HG02970 (cell line): ENCODE measurements at regions not wholly inside any gene's neighbourhood (a gene's known extent, or its start where the extent isn't known, plus 50 kb on each side); places are given as distances from the start of the nearest gene placed in this dataset.

Source experiments
- ATAC-seq: cut with Tn5 transposase; IDR thresholded peaks from one replicate; pipeline ENCODE4 v1.9.1; 2021; ENCODE audit warnings: mild to moderate bottlenecking, moderate library complexity, moderate number of reproducible peaks; ENCODE audit not compliant: unreplicated experiment, low FRiP score

DNA sequence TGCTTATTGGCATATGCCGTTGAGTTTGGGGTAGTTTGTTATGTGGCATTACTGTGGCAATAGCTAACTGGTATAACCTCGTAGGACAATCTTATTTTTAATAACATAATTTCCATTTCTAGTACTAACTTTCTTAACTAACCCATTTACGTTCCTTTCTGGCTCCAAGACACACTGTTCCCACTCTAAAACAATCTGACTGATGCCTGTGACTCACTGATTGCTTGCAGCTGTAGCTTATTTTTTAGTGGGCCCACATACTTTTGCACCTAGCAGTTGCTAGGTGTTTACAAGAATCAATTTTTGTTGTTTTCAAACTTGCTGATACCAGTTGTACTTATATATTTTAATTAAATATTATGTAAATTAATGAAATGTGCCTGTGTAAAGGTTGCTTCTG is 52.2 kb downstream of the FAT3 start:
- ATAC-seq, result no peak

DNA sequence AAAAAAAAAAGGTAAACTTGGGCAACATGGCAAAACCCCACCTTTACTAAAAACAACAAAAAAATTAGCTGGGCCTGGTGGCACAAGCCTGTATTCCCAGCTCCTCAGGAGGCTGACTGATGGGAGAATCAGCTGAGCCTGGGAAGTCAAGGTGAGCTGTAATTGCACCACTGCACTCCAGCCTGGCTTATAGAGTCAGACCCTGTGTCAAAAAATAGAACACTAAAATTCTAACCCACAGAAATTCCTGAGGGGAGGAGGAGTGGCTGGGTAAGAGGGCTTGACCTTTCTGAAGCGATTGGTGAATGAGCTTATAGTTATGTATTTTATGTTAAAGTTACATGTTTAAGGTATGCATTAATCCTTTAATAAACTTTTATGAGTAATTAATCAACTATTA is 53.3 kb downstream of the FAT3 start:
- no peak for ATAC-seq

DNA sequence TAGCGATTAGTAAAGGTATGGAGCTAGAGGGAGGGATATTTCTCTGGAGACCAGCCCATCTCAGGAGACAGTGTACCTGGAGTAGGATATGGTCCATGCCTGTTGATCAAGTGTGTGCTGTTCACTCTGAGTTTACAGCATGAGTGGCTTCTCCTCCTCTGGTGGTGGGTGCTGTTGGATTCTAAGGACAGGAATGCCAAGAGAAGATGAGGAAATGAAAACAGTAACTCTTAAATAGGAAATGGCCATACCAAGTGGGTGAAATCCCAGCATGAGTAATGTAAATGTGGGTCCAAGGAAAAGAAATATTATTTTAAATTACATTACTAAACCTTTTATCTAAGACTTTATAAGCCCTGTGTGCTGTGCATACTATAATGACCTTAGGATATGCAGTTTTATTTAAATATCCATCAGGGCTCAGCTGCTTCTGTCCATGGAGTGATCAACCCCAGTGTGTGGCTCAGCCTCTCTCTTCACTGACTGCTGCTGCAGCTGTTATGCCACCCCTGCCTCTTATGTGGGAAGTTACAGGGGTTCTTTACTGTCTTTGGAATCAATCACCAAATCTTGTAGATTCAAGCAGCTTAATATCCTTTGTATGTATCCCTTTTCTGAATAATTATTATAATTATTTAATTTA is 54.3 kb downstream of the FAT3 start:
- ATAC-seq, result no peak

DNA sequence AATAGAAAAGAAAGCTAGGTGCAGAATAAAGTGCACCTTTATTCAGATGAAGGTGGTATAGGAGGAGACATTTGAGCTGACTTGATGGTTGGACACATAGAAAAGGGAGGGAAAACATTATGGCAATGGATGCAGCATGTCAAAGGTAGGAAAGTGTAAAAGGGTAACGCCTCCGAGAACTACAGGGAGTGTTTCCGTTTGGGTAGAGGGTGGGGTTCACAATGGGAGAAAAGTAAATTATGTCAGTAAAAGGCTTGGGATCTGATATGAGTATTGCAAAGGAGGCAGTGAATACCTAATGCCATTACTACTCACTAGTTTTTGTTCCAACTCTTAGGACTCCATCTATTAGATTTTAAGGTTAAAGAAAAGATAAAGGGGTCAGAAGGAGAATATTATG is 59.5 kb downstream of the FAT3 start:
- no peak for ATAC-seq

DNA sequence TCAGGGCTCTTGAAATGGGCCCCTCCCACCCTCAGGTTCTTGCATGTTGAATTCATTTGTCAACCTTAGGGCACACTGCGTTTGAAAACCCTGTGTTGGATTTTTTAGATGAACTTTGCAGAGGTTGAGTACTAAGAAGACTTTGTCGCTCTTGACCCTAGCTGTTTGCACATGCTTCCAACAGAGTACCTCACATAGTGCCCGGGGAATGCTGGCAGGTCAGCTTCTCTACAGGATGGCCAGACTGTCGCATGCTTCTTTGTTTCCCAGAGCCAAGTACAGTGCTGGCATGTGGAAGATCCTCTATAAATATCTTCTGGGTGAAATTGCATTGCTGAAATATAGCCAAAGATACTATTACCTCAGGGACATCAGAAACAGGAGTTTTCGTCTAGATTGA is 59.9 kb downstream of the FAT3 start:
- ATAC-seq, result no peak

DNA sequence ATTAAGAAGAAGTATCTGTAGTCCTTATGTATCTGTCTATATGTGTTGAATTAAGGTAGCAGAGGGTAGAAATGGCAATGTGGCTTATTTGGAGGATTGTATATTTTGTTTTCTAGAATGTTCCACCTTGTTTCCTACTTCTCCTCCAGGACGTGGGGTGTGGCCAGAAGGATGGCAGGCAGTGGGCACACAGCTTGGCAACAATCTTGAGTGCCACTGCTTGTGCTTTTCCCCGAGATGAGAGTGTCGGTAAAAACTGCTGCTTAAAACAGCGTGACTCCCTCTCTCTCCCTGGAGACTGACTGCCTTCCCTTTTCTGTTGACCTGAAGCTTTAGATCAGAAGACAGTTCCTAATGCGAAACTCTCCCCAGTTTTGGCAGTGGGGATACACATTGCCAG is 61.2 kb downstream of the FAT3 start:
- ATAC-seq, result no peak

DNA sequence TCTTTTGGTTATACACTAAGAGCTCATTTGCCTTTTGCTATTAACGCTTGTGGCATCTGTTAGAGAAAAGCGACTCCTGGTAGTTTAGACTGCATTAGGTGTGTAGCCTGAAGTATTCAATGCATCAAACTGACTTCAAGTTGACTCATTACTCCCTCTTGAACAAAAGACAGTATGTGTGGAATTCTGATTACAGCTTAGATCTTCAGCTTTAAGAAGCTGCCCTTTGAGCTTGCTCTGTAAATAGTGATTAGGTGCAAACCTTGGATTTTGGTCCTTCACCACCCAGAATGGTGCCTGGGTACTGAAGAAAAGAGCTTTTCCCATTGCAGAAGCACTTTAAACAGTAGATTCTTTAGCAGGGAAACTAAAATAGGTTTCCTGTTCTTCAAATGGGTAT is 62.1 kb downstream of the FAT3 start:
- no peak for ATAC-seq

DNA sequence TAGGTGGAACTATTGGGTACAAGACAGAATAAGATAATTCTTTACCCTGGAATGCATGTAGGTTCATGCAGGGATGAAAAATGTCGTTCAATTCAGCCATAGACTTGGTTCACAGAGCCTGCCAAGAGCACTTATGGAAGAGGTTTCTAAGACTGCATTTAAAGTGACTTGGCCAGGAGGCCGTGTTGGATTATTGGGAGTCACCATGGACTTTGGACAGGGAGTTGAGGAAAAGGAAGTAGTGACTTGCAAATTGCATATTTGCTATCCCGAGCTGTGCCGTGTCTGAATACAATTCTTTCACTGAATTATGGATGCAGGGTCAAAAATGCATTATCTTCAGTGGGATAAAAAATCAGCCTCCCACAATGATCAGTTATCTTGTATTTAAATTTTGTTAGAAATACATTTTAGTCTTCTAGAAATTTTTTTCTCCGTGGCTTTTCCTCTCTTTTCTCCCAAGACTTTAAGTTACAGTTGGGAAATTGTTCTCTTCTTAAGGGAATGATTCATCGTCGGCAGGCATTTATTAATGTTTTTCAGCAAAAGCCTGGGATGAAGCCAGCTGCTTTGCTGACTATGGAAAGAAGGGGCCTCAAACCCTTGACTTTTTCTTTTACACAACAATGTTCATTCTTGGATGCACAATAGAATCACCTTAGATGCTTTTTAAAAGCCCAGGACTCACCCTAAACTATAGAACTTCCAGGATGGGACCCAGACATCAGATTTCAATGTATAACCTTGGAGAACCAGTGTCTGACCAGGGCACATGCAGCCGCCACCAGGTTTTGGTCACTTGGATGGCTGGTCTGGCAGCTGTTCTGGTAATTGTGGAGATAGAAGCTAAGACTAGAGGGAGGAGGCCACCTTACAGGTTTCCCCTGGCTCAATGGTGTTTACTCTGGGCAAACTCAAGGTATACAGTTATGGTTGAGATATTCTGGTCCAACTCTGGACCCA is 70.8 kb downstream of the FAT3 start:
- ATAC-seq, result no peak

DNA sequence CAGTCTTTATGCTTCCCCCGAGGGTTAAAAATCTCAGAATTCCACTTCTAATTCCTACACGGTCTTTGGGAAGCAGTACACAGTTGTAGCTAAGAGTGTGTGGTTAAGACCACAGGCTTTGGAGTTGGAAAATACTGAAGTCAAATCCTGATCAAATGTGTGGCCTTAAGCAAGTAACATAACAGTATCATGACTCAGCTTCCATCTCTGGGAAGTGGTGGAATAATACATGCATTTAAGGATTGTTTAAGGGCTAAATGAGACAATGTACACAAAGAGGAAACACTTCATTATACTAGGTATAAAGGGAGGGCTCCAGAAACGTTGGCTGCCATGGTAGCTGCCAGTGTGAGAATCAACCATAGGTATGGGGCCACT is 71.5 kb downstream of the FAT3 start:
- ATAC-seq, result no peak

DNA sequence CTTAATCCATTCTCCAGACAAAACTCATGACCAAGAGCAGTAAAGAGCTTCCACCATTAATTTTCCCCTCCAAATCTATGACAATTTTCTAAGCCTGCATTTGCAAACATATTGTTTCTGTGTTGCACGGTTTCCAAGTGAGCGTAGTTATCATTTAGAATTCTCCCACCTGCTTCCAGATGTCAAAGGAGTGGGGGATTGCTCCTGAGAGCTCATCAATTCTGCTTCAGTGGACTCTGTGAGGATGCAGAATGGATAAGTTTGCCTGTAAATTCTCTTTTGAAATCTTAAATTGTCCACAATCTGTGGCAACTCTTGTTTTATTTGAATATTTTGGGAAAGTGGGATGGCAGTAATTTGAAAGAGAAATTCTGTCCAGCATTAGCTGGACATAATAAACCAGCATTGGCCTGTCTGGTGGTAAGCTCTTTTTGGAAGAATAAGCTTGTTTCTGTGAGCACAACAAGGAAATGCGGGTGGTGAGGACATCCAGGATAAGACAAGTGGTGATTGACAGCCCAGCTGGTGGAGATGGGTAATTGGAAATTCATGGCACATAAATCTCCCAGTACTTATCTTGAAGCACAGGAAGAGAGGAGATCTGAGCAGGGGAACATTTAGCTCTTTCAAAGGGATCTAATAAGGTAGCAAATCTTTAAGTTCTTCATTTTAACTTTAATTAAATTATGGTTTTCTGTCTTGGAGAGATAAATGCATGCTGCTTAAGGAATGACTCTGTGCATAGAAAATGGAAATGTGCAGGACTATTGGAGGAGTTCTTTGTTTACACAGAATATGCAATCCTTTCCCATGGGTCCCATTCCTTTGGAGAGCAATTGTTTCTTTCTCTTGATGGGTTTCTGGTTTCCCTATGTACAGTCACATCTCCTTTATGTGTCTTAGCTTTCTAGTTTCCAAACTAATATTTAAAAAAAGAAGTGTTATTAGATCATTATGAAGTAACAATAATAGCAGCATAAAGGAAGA is 73.2 kb downstream of the FAT3 start:
- ATAC-seq, result no peak

DNA sequence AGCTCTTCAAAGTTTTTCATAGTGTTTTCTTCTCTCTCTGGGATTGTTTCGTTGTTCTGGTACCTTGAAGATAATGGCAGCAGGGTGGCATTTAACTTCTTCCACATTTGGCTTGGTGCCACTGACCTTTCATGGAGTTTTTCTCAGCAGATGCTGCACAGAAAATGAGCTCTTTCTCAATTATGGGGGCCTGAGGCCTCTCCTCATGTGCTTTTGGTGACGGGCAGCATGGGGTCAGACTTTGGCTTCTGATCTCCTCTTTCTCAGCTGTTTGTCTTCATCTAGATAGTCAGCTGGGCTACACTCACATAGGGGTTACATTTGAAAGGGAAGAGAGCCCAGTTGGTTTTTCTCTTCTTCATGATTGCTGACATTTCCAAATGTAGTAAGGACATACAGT is 76.3 kb downstream of the FAT3 start:
- ATAC-seq, result no peak

DNA sequence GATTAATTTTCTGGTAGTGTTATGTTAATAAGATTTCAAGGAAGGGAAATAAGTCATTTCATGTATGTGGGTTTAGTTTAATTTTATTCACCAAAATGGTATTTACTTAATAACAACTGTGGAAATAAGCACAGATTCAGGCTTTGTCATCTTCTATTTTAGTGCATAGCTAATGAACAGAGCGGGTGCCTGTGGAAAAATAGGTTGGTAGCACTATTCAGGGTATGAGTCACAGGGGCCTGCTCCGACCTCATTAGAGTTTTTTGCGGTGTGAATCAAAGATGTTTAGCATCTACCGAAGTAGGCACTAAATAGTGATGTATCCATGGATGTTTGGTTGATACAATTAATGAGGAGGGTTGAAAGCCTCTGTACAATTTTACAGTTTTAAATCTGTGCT is 78.2 kb downstream of the FAT3 start:
- no peak for ATAC-seq

DNA sequence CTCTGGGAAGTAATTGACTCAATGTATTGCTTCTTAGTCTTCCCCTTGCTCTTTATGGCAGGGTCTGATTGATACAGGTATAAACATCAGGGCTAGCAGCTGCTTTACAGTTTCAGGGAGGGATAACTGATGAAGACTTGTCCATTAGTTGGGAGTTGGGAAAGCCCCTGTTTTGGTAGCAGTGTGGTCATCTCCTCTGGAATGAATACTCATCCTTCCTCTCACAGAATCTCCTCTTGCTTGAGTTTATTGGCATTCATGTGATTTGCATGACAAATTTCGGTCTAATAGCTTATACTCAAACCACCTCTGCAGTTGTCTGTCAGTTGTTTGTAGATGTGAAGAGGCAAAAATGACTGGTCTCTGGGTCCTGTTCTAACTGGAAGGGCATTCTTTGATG is 79.7 kb downstream of the FAT3 start:
- ATAC-seq, result no peak

DNA sequence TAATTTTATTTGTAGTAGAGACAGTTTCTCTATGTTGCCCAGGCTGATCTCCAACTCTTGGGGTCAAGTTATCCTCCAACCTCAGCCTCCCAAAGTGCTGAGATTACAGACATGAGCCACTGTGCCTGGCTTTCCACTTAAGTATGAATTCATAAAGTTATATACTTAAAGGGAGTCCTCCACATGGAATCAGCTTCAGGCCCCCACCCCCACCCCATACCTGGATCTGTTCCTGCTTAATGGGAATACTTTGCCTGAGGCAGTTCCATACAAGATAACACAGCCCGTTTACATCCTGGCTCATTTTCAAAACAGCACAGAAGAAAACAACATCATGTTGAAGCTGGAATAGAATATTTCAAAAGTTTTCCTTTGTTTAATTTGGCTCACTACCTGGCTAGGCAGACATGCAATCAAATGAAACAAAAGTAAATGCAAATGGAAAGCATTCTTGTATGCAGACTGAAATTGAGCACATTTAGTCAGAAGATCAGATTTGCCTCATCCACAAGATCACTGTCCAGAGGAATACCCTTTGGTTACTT is 82.4 kb downstream of the FAT3 start:
- no peak for ATAC-seq

DNA sequence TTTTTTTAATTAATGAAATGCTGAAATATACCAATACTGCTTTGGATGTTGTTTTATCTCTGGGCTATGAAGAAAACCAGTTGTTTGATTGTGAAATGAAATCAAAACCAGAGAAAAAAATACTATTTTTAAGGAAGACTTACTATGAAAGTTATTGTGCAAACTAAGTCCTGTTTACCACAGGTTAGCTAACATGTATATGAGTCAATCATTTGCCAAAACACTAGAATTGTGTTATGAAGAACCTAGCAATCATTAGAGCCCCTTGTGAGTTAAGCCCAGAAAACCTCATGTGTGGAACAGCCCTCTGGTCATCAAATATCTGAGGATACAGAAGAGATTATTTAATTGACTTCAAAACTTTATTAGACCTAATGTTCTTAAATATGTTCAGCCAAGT is 83.7 kb downstream of the FAT3 start:
- no peak for ATAC-seq

DNA sequence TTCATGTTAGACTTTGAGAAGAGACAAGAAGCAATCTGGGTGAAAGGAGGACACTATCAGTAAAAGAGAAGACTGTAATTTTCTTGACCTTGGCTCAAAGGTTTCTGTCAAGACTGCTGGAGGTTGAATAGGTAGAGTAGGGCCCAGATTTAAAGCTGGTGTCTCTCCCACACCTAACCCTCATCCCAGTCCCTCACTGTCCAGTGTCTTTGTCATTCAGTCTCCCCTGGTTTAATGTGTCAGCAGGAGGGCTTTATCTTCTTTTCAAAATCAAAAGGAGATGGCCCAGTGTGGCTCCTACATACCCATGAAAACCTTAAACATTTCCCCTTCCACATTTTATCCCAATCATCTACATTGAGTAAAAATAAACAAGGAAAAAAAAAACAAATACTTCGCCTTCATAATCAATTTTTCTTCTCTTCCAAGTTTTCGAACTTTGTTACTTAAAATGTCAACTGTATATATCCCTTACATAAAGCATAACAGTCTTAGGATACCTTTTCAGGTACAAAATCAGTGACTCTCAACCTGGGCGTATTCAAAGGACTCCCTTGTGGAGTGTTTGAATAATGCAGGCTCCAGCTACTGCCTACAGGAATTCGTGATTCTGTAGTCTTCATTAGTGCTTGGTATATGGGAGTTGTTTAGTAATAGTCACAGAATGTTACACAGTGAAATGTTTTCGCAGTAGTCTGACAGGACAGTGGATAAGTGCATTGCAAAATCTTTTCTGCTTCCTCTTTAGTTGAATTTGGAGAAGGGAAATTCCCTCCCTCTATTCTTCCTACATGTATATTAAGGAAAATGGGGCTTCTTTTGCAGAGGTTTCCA is 87.2 kb downstream of the FAT3 start:
- ATAC-seq, result no peak

DNA sequence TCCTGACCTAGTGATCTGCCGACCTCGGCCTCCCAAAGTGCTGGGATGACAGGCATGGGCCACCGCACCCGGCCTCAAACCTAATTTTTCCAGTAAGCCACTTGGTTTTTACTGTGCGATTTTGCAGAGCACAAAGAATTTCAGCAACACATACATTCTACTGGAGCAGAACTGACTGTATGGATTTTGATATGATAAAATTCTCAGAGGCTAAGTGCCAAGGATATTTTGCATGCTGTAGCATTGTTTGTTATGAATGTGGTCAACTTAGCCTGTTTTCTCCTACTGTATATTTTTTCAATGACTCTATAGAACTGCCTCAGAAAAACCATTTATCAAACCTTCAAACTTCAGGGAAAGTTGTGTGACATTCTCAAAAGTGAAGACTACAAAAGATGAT is 89.2 kb downstream of the FAT3 start:
- no peak for ATAC-seq

DNA sequence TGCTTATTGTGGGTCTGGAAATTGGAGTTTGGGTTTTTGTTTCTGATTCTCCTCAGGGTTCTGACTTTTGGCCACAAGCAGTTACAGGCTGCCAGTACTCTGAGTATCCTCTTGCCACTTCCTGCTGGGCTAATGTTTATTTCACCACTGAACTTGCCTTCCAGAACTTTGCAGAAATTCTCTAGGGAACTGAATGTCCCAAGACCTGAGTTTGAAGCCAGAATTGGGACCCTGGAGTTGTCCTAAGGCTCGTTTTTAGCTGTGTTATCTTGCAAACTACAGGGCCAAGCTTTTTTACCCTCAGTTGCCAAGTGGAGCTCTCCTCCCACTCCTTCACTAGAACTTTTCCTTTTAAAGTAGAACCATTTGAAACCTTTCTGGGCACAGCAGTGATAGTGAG is 89.9 kb downstream of the FAT3 start:
- no peak for ATAC-seq

DNA sequence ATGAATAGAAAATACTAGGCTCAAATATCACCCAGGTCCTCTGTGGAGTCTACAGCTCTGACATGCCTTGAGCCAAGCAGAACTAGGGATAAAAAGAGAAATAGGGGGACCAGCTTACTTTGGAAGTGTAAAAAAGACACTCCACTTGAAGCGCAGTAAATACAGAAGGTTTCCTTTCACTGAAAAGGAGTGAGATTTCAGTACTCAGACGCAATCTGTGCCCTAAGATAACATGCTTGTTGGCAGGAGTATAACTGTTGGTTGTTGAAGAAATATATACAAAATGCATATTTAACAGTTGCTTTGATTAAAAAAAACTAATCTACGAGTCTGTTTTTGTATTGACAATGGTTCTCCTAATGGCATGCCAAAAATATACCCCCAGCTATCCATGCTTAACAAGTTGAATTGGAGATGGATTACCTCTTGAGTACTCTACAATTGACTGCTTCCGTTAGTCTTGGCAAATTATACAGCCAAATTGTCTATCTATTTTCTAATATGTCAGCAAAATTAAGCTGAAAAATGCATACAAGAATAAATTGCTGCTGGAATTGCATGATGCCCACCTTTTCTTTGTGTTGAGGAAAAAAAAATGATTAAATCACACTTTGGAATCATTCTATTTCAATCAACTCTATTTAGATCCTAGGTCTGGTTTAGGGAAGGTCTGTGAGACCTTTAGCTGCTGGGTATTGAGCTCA is 91.6 kb downstream of the FAT3 start:
- no peak for ATAC-seq
